Neural progenitor cell (in vitro differentiated cells): ENCODE measurements at regions not wholly inside any gene's neighbourhood (a gene's known extent, or its start where the extent isn't known, plus 50 kb on each side); places are given as distances from the start of the nearest gene placed in this dataset.
A peak's percentile ranks its signal among the peaks of the same experiment; 100 is the strongest.

Experiments
- DNase-seq: peaks from one replicate; pipeline ENCODE4 v3.0.0-alpha.2; 2016; ENCODE audit warnings: low spot score
- H2AFZ ChIP-seq: fragments of 200-600 bp; sonication (generic); replicated peaks from 2 replicates; pipeline ENCODE4 v1.6.1; 2016; ENCODE audit warnings: antibody characterized with exemption
- H3F3A ChIP-seq: fragments of 200-600 bp; sonication (generic); 2 replicates; pipeline ENCODE4 v1.6.1; 2016; ENCODE audit warnings: antibody characterized with exemption, low read depth
- H3K27ac ChIP-seq: fragments of 200-600 bp; sonication (generic); 2 replicates; pipeline ENCODE4 v1.5.1; 2016; ENCODE audit warnings: mild to moderate bottlenecking
- H3K27me3 ChIP-seq: fragments of 200-600 bp; sonication (generic); 2 replicates; pipeline ENCODE4 v1.6.1; 2016; ENCODE audit warnings: mild to moderate bottlenecking, moderate library complexity
- H3K36me3 ChIP-seq: fragments of 200-600 bp; sonication (generic); 2 replicates; pipeline ENCODE4 v1.5.1; 2016
- H3K4me1 ChIP-seq: fragments of 200-600 bp; sonication (generic); 2 replicates; pipeline ENCODE4 v1.6.1; 2016; ENCODE audit warnings: mixed run types
- H3K4me2 ChIP-seq: fragments of 200-600 bp; sonication (generic); 2 replicates; pipeline ENCODE4 v1.6.1; 2016
- H3K4me3 ChIP-seq: fragments of 200-600 bp; sonication (generic); 2 replicates; pipeline ENCODE4 v1.5.1; 2016
- H3K79me2 ChIP-seq: fragments of 200-600 bp; sonication (generic); 2 replicates; pipeline ENCODE4 v1.6.1; 2016; ENCODE audit warnings: low read depth
- H3K9ac ChIP-seq: fragments of 200-600 bp; sonication (generic); 2 replicates; pipeline ENCODE4 v1.6.1; 2016
- H3K9me3 ChIP-seq: fragments of 200-600 bp; sonication (generic); 2 replicates; pipeline ENCODE4 v1.5.1; 2016; ENCODE audit warnings: low read depth
- H4K20me1 ChIP-seq: fragments of 200-600 bp; sonication (generic); 2 replicates; pipeline ENCODE4 v1.6.1; 2016; ENCODE audit warnings: low read depth
- H3K27ac Mint-ChIP-seq: 3 replicates; pipeline ENCODE4 v1.8.0; 2021; ENCODE audit warnings: mixed read lengths
- H3K27me3 Mint-ChIP-seq: 2 replicates; pipeline ENCODE4 v1.8.0; 2022; ENCODE audit warnings: low read depth, mild to moderate bottlenecking, inconsistent platforms, moderate library complexity, mixed read lengths; ENCODE audit not compliant: insufficient read depth
- H3K36me3 Mint-ChIP-seq: 3 replicates; pipeline ENCODE4 v1.8.0; 2021; ENCODE audit warnings: mixed read lengths
- H3K4me1 Mint-ChIP-seq: 3 replicates; pipeline ENCODE4 v1.8.0; 2021; ENCODE audit warnings: mixed read lengths
- H3K4me3 Mint-ChIP-seq: 3 replicates; pipeline ENCODE4 v1.8.0; 2021; ENCODE audit warnings: mild to moderate bottlenecking, moderate library complexity, mixed read lengths
- H3K9me3 Mint-ChIP-seq: 3 replicates; pipeline ENCODE4 v1.8.0; 2020; ENCODE audit warnings: mixed read lengths
- CTCF ChIP-seq: fragments of 200-600 bp; sonication (generic); IDR thresholded peaks from 2 replicates; pipeline ENCODE4 v1.5.1; 2017; ENCODE audit warnings: antibody characterized with exemption, mild to moderate bottlenecking
- EZH2 ChIP-seq: fragments of 200-600 bp; sonication (generic); IDR thresholded peaks from 2 replicates; pipeline ENCODE4 v1.6.1; 2017; ENCODE audit warnings: antibody characterized with exemption, mild to moderate bottlenecking, moderate library complexity
- EZH2phosphoT487 ChIP-seq: fragments of 200-600 bp; sonication (generic); IDR thresholded peaks from 2 replicates; pipeline ENCODE4 v1.6.1; 2017; ENCODE audit warnings: antibody characterized with exemption

GRCh38 chr6:145309842-145310535 is 425.3 kb downstream of the EPM2A start:
- DNase-seq = no peak
- H3F3A ChIP-seq = peaks cover 3% of the 10 kb centered on the region
- no peaks in the 10 kb centered on the region for H3K9me3 ChIP-seq
- H3K36me3 Mint-ChIP-seq = no peaks in the 10 kb centered on the region
- H3K36me3 ChIP-seq = no peaks in the 10 kb centered on the region
- H4K20me1 ChIP-seq = no peaks in the 10 kb centered on the region
- H3K79me2 ChIP-seq = no peaks in the 10 kb centered on the region
- peaks cover 2% of the 10 kb centered on the region for H3K27me3 Mint-ChIP-seq
- H3K9ac ChIP-seq = no peak overlapping the region
- peaks cover 20% of the 10 kb centered on the region for H3K4me1 ChIP-seq
- H3K27me3 ChIP-seq = no peaks in the 10 kb centered on the region
- no peak overlapping the region for H3K4me3 Mint-ChIP-seq
- no peak overlapping the region for H3K4me3 ChIP-seq
- H3K9me3 Mint-ChIP-seq = no peaks in the 10 kb centered on the region
- no peak overlapping the region for H3K27ac ChIP-seq
- H3K4me2 ChIP-seq = no peak overlapping the region
- H3K4me1 Mint-ChIP-seq = no peaks in the 10 kb centered on the region
- TF ChIP-seq EZH2 (no peak), EZH2phosphoT487 (no peak), CTCF (no peak)
- no peak overlapping the region for H3K27ac Mint-ChIP-seq
- peak overlapping the region; percentile 48 for H2AFZ ChIP-seq

GRCh38 chr6:145312481-145312880 is 422.8 kb downstream of the EPM2A start:
- no peak overlapping the region for H3K9ac ChIP-seq
- H3K9me3 Mint-ChIP-seq = no peaks in the 10 kb centered on the region
- no peak for TF ChIP-seq EZH2
- TF ChIP-seq CTCF = no peak
- TF ChIP-seq EZH2phosphoT487 = no peak
- H3K4me1 ChIP-seq = peaks cover 29% of the 10 kb centered on the region
- H3K27me3 Mint-ChIP-seq = peaks cover 2% of the 10 kb centered on the region
- H3K79me2 ChIP-seq = no peaks in the 10 kb centered on the region
- no peaks in the 10 kb centered on the region for H3K9me3 ChIP-seq
- H3K36me3 ChIP-seq = no peaks in the 10 kb centered on the region
- peaks cover 3% of the 10 kb centered on the region for H3F3A ChIP-seq
- no peak overlapping the region for H3K27ac ChIP-seq
- H3K27ac Mint-ChIP-seq = no peak overlapping the region
- no peaks in the 10 kb centered on the region for H3K36me3 Mint-ChIP-seq
- H3K4me3 ChIP-seq = no peak overlapping the region
- no peaks in the 10 kb centered on the region for H4K20me1 ChIP-seq
- peaks cover 6% of the 10 kb centered on the region for H3K4me1 Mint-ChIP-seq
- no peak overlapping the region for H3K4me3 Mint-ChIP-seq
- peak overlapping the region; percentile 23 for H3K4me2 ChIP-seq
- no peaks in the 10 kb centered on the region for H3K27me3 ChIP-seq
- peak; percentile 16 for DNase-seq
- H2AFZ ChIP-seq = no peak overlapping the region

GRCh38 chr6:145313041-145313855 is 422.1 kb downstream of the EPM2A start:
- TF ChIP-seq CTCF (no peak), EZH2 (no peak), EZH2phosphoT487 (no peak)
- Mint-ChIP-seq H3K4me1 (peaks cover 6% of the 10 kb centered on the region), H3K4me3 (no peak overlapping the region)

More at GRCh38 chr6:145313041-145313855, 422.1 kb downstream of the EPM2A start:
- Mint-ChIP-seq H3K27me3 (peaks cover 2% of the 10 kb centered on the region), H3K9me3 (peaks cover 6% of the 10 kb centered on the region), H3K36me3 (no peaks in the 10 kb centered on the region), H3K27ac (no peak overlapping the region)
- peaks cover 3% of the 10 kb centered on the region for H3F3A ChIP-seq
- H3K9me3 ChIP-seq = peaks cover 6% of the 10 kb centered on the region
- H3K4me1 ChIP-seq = peaks cover 29% of the 10 kb centered on the region
- H4K20me1 ChIP-seq = no peaks in the 10 kb centered on the region
- H3K27ac ChIP-seq = no peak overlapping the region
- H3K79me2 ChIP-seq = no peaks in the 10 kb centered on the region
- H3K9ac ChIP-seq = no peak overlapping the region
- no peak overlapping the region for H2AFZ ChIP-seq
- H3K4me3 ChIP-seq = no peak overlapping the region
- H3K27me3 ChIP-seq = no peaks in the 10 kb centered on the region
- DNase-seq = no peak
- H3K36me3 ChIP-seq = no peaks in the 10 kb centered on the region
- H3K4me2 ChIP-seq = no peak overlapping the region
